ENCODE measurements at regions not wholly inside any gene's neighbourhood (a gene's known extent, or its start where the extent isn't known, plus 50 kb on each side); places are given as distances from the start of the nearest gene placed in this dataset.

- no peak overlapping the region for H3K4me2 ChIP-seq (ENCODE audit: insufficient read depth in 1 of 2, low read depth in 2 of 2, low read length in 2 of 2)
- H3K9ac ChIP-seq (replicated peaks in 1 of 4; ENCODE audit: extremely low read depth in 1 of 4, low read depth in 3 of 4, low read length in 3 of 4), result no peak overlapping the region
- H2BK15ac ChIP-seq (ENCODE audit: low read length), result no peak overlapping the region
- no peaks in the 10 kb centered on the region for H3K79me1 ChIP-seq (ENCODE audit: low read depth, low read length)
- H2BK12ac ChIP-seq (ENCODE audit: low read depth, low read length), result peak overlapping the region; percentile 93; the same call in 1 of the 2 replicates
- H2BK120ac ChIP-seq (replicated peaks; ENCODE audit: low read depth, low read length), result no peak overlapping the region
- no peaks in the 10 kb centered on the region for H4K20me1 ChIP-seq (replicated peaks in 1 of 2; ENCODE audit: control insufficient read depth in 1 of 2, insufficient read depth in 2 of 2, low read length in 2 of 2)
- CTCF ChIA-PET (ENCODE audit: partially characterized antibody), result interaction anchor here (0.8 to 2.9 kb wide), 2 partner anchors 8 to 16 kb away, joined by 3 to 11 read pairs; no protein-coding TSS in a partner anchor
- no peak overlapping the region for H4K5ac ChIP-seq (ENCODE audit: insufficient read length, low read depth, low read length)
- H2BK20ac ChIP-seq (ENCODE audit: low read length), result peak overlapping the region; percentile 77
- no peak overlapping the region; the same call in 1 of the 2 replicates for H2BK5ac ChIP-seq (ENCODE audit: low read depth, low read length)
- H3K23me2 ChIP-seq (ENCODE audit: low read depth, low read length), result no peaks in the 10 kb centered on the region; the same call in 1 of the 2 replicates
- POLR2A ChIA-PET (ENCODE audit: partially characterized antibody), result no interaction called here
- no peak overlapping the region for H3K27ac ChIP-seq (ENCODE audit: low read depth, low read length)
- no peak overlapping the region for H4K91ac ChIP-seq (replicated peaks; ENCODE audit: insufficient read length, low read length)
- WGBS, 2 experiments (ENCODE audit: extremely low coverage in 1 of 2, insufficient coverage in 1 of 2, insufficient read length in 1 of 2, insufficient replicate concordance in 2 of 2, low coverage in 1 of 2, low lambda C conversion rate in 2 of 2, missing lambda C conversion rate in 1 of 2), result 89% methylated on average over 5 of the region's 5 CpGs; no CpG with 5 or more reads in 1 of the 2 experiments
- DNase-seq (ENCODE audit: low read depth in 1 of 2, low spot score in 2 of 2), result no peak
- peaks cover 0 to 3% (median 0%) of the 10 kb centered on the region in 4 experiments; a peak in 1 of 8 replicates for H3K36me3 ChIP-seq (ENCODE audit: control insufficient read depth in 2 of 4, insufficient read depth in 4 of 4, low read length in 3 of 4)
- no peak overlapping the region for H3K56ac ChIP-seq (replicated peaks; ENCODE audit: insufficient read length, low read depth, low read length)
- peak overlapping the region; percentile 75 for H3K18ac ChIP-seq (ENCODE audit: extremely low read depth, low read length)
- no peak overlapping the region for H3K4ac ChIP-seq (replicated peaks; ENCODE audit: insufficient read length, low read depth, low read length)
- no peak overlapping the region for H3K4me3 ChIP-seq (ENCODE audit: extremely low read depth in 1 of 4, insufficient read depth in 2 of 4, low read depth in 3 of 4, low read length in 4 of 4)
- H2AFZ ChIP-seq (ENCODE audit: low read length), result no peak overlapping the region
- H3K27me3 ChIP-seq (replicated peaks in 1 of 4; ENCODE audit: control insufficient read depth in 3 of 4, extremely low read depth in 1 of 4, insufficient read depth in 3 of 4, low read length in 3 of 4), result no peaks in the 10 kb centered on the region
- H4K8ac ChIP-seq (ENCODE audit: extremely low read depth, insufficient read depth, low read length), result no peak overlapping the region
- H3K14ac ChIP-seq (ENCODE audit: insufficient read length), result no peak overlapping the region
- H3K23ac ChIP-seq (ENCODE audit: insufficient read length), result no peak overlapping the region
- peak overlapping the region; percentile 28; the same call in 1 of the 2 replicates for H2AK5ac ChIP-seq (ENCODE audit: low read depth, low read length)
- peaks cover 3 to 5% of the 10 kb centered on the region in 2 experiments; a peak in 1 of 4 replicates for H3K9me3 ChIP-seq (ENCODE audit: insufficient read depth in 2 of 2, low read depth in 1 of 2, low read length in 1 of 2)
- no peak for FAIRE-seq
- peaks cover 6 to 20% (median 17%) of the 10 kb centered on the region in 4 experiments; a peak in 5 of 7 replicates for H3K4me1 ChIP-seq (replicated peaks in 1 of 4; ENCODE audit: control insufficient read depth in 3 of 4, insufficient read depth in 4 of 4, low read length in 3 of 4)
- no peaks in the 10 kb centered on the region for H3K79me2 ChIP-seq (ENCODE audit: control insufficient read depth in 1 of 2, insufficient read depth in 2 of 2, low read length in 2 of 2)
- no peak for TF ChIP-seq BACH1 (IDR thresholded peaks at IDR 0.05; ENCODE audit: low read length)
- TF ChIP-seq RNF2 (IDR thresholded peaks at IDR 0.05; ENCODE audit: borderline replicate concordance, low read depth, low read length, missing control alignments, poor library complexity, severe bottlenecking), result no peak
- no peak for TF ChIP-seq RAD21 (IDR thresholded peaks at IDR 0.05 in 1 of 2, conservative IDR thresholded peaks at IDR 0.05 in 1 of 2; ENCODE audit: low read depth in 2 of 2, low read length in 2 of 2)
- no peak for TF ChIP-seq BRCA1 (IDR thresholded peaks at IDR 0.05; ENCODE audit: low read depth, low read length)
- no peak for TF ChIP-seq JUN (IDR thresholded peaks at IDR 0.05; ENCODE audit: low read depth, low read length)
- no peak for TF ChIP-seq TAF1 (IDR thresholded peaks at IDR 0.05; ENCODE audit: low read depth, low read length)
- TF ChIP-seq EZH2 (IDR thresholded peaks at IDR 0.05; ENCODE audit: low read depth, low read length, severe bottlenecking), result no peak
- TF ChIP-seq EGR1 (IDR thresholded peaks at IDR 0.05; ENCODE audit: borderline replicate concordance, low read depth, low read length), result no peak
- no peak for TF ChIP-seq NANOG (IDR thresholded peaks at IDR 0.05; ENCODE audit: insufficient read depth, low read depth, low read length, poor library complexity, severe bottlenecking)
- TF ChIP-seq ATF3 (IDR thresholded peaks at IDR 0.05; ENCODE audit: insufficient read depth, low read depth, low read length), result no peak
- no peak for TF ChIP-seq CBX5 (IDR thresholded peaks at IDR 0.05; ENCODE audit: low read depth, low read length)
- TF ChIP-seq KDM4A (IDR thresholded peaks at IDR 0.05; ENCODE audit: low read depth, low read length, severe bottlenecking), result no peak
- no peak for TF ChIP-seq HDAC6 (IDR thresholded peaks at IDR 0.05; ENCODE audit: low read depth, low read length)
Observed at GRCh38 chr18:35854095-35854494, 118.4 kb upstream of the RMP24 start.
